ENCODE measurements at regions not wholly inside any gene's neighbourhood (a gene's known extent, or its start where the extent isn't known, plus 50 kb on each side); places are given as distances from the start of the nearest gene placed in this dataset.

DNA sequence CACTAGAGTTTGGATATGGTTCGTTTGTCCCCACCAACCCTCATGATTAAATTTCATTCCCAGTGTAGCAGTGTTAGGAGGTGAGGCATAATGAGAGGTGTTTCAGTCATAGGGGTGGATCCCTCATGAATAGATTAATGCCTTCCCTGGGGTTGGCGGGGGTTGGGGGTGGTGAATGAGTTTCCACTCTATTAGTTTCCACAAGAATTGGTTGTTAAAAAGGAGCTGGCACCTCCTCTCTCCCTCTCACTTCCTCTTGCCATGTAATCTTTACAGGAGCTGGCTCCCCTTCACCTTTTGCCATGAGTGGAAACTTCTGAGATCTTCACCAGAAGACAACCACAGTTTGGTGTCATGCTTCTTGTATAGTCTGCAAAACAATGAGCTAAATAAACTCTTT is 333.7 kb downstream of the ENC1 start:
- intact Hi-C loops (cut with DNase I), result no loop called here
- TF ChIP-seq CTCF (IDR thresholded peaks at IDR 0.05; ENCODE audit: borderline replicate concordance, extremely low read depth, insufficient read depth), result no peak
- FAIRE-seq (no peak), DNase-seq (no peak)
- Histone ChIP-seq H3K27me3 (ENCODE audit: control insufficient read depth, insufficient read depth, low read length) (no peaks in the 10 kb centered on the region), H3K4me3 (ENCODE audit: low read length in 3 of 3) (no peak overlapping the region), H3K4me1 (ENCODE audit: control insufficient read depth in 2 of 3, insufficient read depth in 2 of 3, low read depth in 1 of 3, low read length in 3 of 3) (no peaks in the 10 kb centered on the region), H3K27ac (ENCODE audit: low read depth in 2 of 2, low read length in 2 of 2) (no peak overlapping the region), H3K36me3 (ENCODE audit: control insufficient read depth in 2 of 3, insufficient read depth in 3 of 3, low read length in 3 of 3) (no peaks in the 10 kb centered on the region), H3K9ac (ENCODE audit: low read length in 3 of 3) (no peak overlapping the region), H3K9me3 (ENCODE audit: control insufficient read depth in 2 of 3, insufficient read depth in 1 of 3, low read length in 3 of 3) (no peaks in the 10 kb centered on the region)

DNA sequence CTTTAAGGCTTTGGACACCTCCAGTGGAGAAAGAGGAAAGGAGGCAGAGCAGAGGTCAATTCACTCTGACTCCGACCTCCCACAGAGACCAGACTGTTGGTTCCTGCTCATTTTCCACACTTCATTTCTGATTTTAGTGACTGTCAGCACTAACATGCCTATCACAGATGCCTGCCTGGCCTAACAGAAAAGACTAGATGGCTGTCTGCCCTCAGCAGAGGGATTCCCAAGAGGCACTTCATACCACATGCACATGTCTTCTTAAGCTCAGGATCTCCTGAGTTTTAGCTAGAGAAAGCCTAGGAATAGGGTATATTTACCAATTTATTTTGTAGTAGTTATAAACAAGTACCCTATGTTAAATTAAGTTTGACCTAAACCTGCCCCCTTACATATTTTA is 336.0 kb downstream of the ENC1 start:
- intact Hi-C loops (cut with DNase I), result no loop called here
- DNase-seq, result no peak
- no peak for FAIRE-seq

DNA sequence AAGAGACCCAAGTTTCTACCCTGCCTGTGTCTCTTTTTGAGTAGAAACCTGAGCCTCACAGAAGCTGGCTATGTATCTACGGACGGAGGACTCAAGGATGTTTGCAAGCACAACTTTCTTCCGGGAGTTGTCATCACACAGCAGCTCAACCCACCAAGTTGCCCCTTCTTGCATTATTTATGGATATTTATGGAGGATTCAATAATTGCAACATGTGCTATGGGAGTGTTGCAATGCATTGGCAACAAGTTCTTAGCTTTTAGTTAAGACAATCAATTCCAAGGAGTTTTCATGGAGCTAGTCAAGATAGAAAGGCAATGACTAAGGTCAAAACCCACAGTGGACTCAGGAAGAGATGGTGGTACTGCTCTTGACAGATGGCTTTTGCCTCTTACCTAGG is 336.9 kb downstream of the ENC1 start:
- Histone ChIP-seq H3K27ac (ENCODE audit: low read depth in 2 of 2, low read length in 2 of 2) (no peak overlapping the region), H3K4me3 (ENCODE audit: low read length in 3 of 3) (no peak overlapping the region), H3K9ac (ENCODE audit: low read length in 3 of 3) (no peak overlapping the region), H3K4me1 (ENCODE audit: control insufficient read depth in 2 of 3, insufficient read depth in 2 of 3, low read depth in 1 of 3, low read length in 3 of 3) (no peaks in the 10 kb centered on the region), H3K27me3 (ENCODE audit: control insufficient read depth, insufficient read depth, low read length) (no peaks in the 10 kb centered on the region), H3K36me3 (ENCODE audit: control insufficient read depth in 2 of 3, insufficient read depth in 3 of 3, low read length in 3 of 3) (no peaks in the 10 kb centered on the region), H3K9me3 (ENCODE audit: control insufficient read depth in 2 of 3, insufficient read depth in 1 of 3, low read length in 3 of 3) (no peaks in the 10 kb centered on the region)
- no peak for DNase-seq
- FAIRE-seq, result no peak
- TF ChIP-seq CTCF (IDR thresholded peaks at IDR 0.05; ENCODE audit: borderline replicate concordance, extremely low read depth, insufficient read depth), result no peak
- intact Hi-C loops (cut with DNase I), result no loop called here

More for the DNA sequence above, 336.0 kb downstream of the ENC1 start:
- H3K9ac ChIP-seq (ENCODE audit: low read length in 3 of 3), result no peak overlapping the region
- H3K27me3 ChIP-seq (ENCODE audit: control insufficient read depth, insufficient read depth, low read length), result no peaks in the 10 kb centered on the region
- H3K9me3 ChIP-seq (ENCODE audit: control insufficient read depth in 2 of 3, insufficient read depth in 1 of 3, low read length in 3 of 3), result no peaks in the 10 kb centered on the region
- no peaks in the 10 kb centered on the region for H3K4me1 ChIP-seq (ENCODE audit: control insufficient read depth in 2 of 3, insufficient read depth in 2 of 3, low read depth in 1 of 3, low read length in 3 of 3)
- no peak for TF ChIP-seq CTCF (IDR thresholded peaks at IDR 0.05; ENCODE audit: borderline replicate concordance, extremely low read depth, insufficient read depth)
- H3K36me3 ChIP-seq (ENCODE audit: control insufficient read depth in 2 of 3, insufficient read depth in 3 of 3, low read length in 3 of 3), result no peaks in the 10 kb centered on the region
- no peak overlapping the region for H3K4me3 ChIP-seq (ENCODE audit: low read length in 3 of 3)
- no peak overlapping the region for H3K27ac ChIP-seq (ENCODE audit: low read depth in 2 of 2, low read length in 2 of 2)

GRCh38 chr5:74301576-74301975 is 339.0 kb downstream of the ENC1 start:
- DNase-seq (no peak), FAIRE-seq (no peak)
- H3K9me3 ChIP-seq (ENCODE audit: control insufficient read depth in 2 of 3, insufficient read depth in 1 of 3, low read length in 3 of 3), result no peaks in the 10 kb centered on the region
- H3K4me3 ChIP-seq (ENCODE audit: low read length in 3 of 3), result no peak overlapping the region
- no peaks in the 10 kb centered on the region for H3K4me1 ChIP-seq (ENCODE audit: control insufficient read depth in 2 of 3, insufficient read depth in 2 of 3, low read depth in 1 of 3, low read length in 3 of 3)
- no peaks in the 10 kb centered on the region for H3K36me3 ChIP-seq (ENCODE audit: control insufficient read depth in 2 of 3, insufficient read depth in 3 of 3, low read length in 3 of 3)
- intact Hi-C loops (cut with DNase I), result no loop called here
- no peak overlapping the region for H3K9ac ChIP-seq (ENCODE audit: low read length in 3 of 3)
- no peaks in the 10 kb centered on the region for H3K27me3 ChIP-seq (ENCODE audit: control insufficient read depth, insufficient read depth, low read length)
- no peak for TF ChIP-seq CTCF (IDR thresholded peaks at IDR 0.05; ENCODE audit: borderline replicate concordance, extremely low read depth, insufficient read depth)
- H3K27ac ChIP-seq (ENCODE audit: low read depth in 2 of 2, low read length in 2 of 2), result no peak overlapping the region

Data from kidney (tissue), 13 donors.